ENCODE measurements at regions not wholly inside any gene's neighbourhood (a gene's known extent, or its start where the extent isn't known, plus 50 kb on each side); places are given as distances from the start of the nearest gene placed in this dataset.

DNA sequence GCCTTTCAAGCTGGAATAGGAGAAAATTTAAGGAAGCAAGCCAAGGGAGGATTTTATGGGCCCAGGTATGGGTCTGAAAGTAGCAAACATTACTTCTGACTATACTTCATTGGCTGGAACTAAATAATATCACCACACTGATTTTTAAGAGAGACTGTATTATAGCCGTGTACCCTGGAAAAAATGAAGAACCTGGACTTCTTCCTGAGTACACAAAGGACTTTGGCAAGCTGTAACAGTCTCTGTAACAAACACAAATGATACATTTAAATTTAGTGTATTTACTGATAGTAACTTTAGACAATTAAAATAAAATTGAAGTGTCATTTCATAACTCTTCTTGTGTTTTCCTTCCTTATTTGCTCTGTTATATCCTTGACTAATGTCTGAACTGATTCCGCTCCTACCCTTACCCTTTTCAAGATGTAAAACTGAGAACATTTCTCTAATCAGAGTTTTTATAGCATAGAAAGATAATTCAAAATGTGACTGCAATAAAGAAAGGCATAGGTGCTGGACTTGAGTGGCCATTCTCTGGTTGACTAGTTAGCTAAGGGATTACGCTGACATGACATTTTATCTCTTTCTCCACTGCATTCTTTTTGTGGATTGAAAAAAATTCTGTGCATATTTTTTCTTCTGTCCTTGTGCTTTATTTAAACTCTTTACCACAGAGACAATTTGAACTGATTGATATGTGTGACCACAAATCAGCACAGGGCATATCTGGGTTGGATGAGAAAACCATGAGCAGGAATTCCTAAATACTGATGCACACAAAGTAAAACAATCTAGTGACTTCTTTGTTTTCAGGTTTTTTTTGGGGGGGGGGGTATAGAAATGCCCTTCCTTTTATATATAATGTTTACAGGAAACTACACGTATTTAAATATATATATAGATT lies 349.7 kb downstream of the MDFIC start:
- DNase-seq (ENCODE audit: extremely low read depth in 1 of 4, low spot score in 3 of 4) = no peak
- POLR2A ChIA-PET = no interaction called here
- whole genome bisulfite sequencing (ENCODE audit: insufficient coverage, low coverage, missing lambda C conversion rate) = 0% methylated on average over 4 of the region's 4 CpGs
- intact Hi-C loops (cut with micrococcal nuclease) = no loop called here
- no peak overlapping the region for H3K27ac ChIP-seq (ENCODE audit: extremely low read depth, low read depth, low read length)
- H3K4me1 ChIP-seq (replicated peaks in 1 of 2; ENCODE audit: control insufficient read depth in 2 of 2, insufficient read depth in 2 of 2, low read length in 2 of 2) = no peaks in the 10 kb centered on the region
- no peak overlapping the region for H3K4me2 ChIP-seq (ENCODE audit: insufficient read depth, low read length)
- no peaks in the 10 kb centered on the region for H3K79me2 ChIP-seq (ENCODE audit: control insufficient read depth, insufficient read depth, low read length)
- no peak for ATAC-seq
- H3K9me1 ChIP-seq (ENCODE audit: control insufficient read depth, insufficient read depth, low read length) = no peaks in the 10 kb centered on the region
- H4K20me1 ChIP-seq (replicated peaks; ENCODE audit: control insufficient read depth, insufficient read depth, low read length) = no peaks in the 10 kb centered on the region
- H3K36me3 ChIP-seq (ENCODE audit: control insufficient read depth, insufficient read depth, low read length) = no peaks in the 10 kb centered on the region
- TF ChIP-seq BCL6 (CRISPR knock-in tag; IDR thresholded peaks at IDR 0.05) (no peak), ZNF384 (IDR thresholded peaks at IDR 0.05; ENCODE audit: low read depth, low read length) (no peak), MAFK (IDR thresholded peaks at IDR 0.05; ENCODE audit: low read length) (peak; percentile 83), SMAD1 (IDR thresholded peaks at IDR 0.05; ENCODE audit: low read depth, low read length, partially characterized antibody) (no peak), ZNF57 (CRISPR knock-in tag; IDR thresholded peaks at IDR 0.05) (no peak), SMARCB1 (IDR thresholded peaks at IDR 0.05; ENCODE audit: insufficient read length, low read depth) (no peak), KDM4B (IDR thresholded peaks at IDR 0.05; ENCODE audit: borderline replicate concordance in 2 of 2, low read depth in 1 of 2) (no peak), ZNF830 (CRISPR knock-in tag; IDR thresholded peaks at IDR 0.05) (no peak), ZNF316 (IDR thresholded peaks at IDR 0.05) (peak; percentile 76), MAFF (IDR thresholded peaks at IDR 0.05; ENCODE audit: low read length) (peak; percentile 83), MAFG (tag; conservative IDR thresholded peaks at IDR 0.05) (peak; percentile 54; the same call in 1 of the 2 replicates), ZBTB1 (CRISPR knock-in tag; IDR thresholded peaks at IDR 0.05; ENCODE audit: borderline replicate concordance, low read depth) (no peak), IRF1 (CRISPR knock-in tag; IDR thresholded peaks at IDR 0.05; ENCODE audit: borderline replicate concordance) (no peak), C11orf30 (IDR thresholded peaks at IDR 0.05; ENCODE audit: low read depth) (peak; percentile 62; the same call in 1 of the 2 replicates), ELF1 (tag; IDR thresholded peaks at IDR 0.05) (no peak), EWSR1 (IDR thresholded peaks at IDR 0.05; ENCODE audit: borderline replicate concordance, low read depth, partially characterized antibody) (no peak)
- H3K9ac ChIP-seq (ENCODE audit: insufficient read depth in 1 of 2, low read depth in 2 of 2, low read length in 2 of 2) = no peak overlapping the region
- H3K9me3 ChIP-seq (replicated peaks; ENCODE audit: control insufficient read depth, insufficient read depth, low read depth, low read length) = 0 out of 2 replicates have a peak, but pooled peaks cover 2% of the 10 kb centered on the region
- in situ Hi-C loops (cut with MboI) = no loop called here
- no peak for FAIRE-seq
- CTCF ChIA-PET (ENCODE audit: low intra/inter-chr PET ratio) = no interaction called here
- no peaks in the 10 kb centered on the region for H3K27me3 ChIP-seq (ENCODE audit: control insufficient read depth in 2 of 2, insufficient read depth in 2 of 2, low read length in 2 of 2)
- H3K4me3 ChIP-seq = no peak overlapping the region
- H2AFZ ChIP-seq (ENCODE audit: low read depth, low read length) = no peak overlapping the region
- BruUV-seq (replicated peaks) = no TSS peak
